Progenitor cell of endocrine pancreas (in vitro differentiated cells): ENCODE measurements at regions not wholly inside any gene's neighbourhood (a gene's known extent, or its start where the extent isn't known, plus 50 kb on each side); places are given as distances from the start of the nearest gene placed in this dataset.

ENCODE experiments used
- DNase-seq: peaks from one replicate; pipeline ENCODE4 v3.0.0; 2021; ENCODE audit warnings: low spot score; ENCODE audit not compliant: unreplicated experiment
- H3K27ac Mint-ChIP-seq: 2 replicates; pipeline ENCODE4 v1.8.0; 2021; ENCODE audit warnings: mild to moderate bottlenecking, moderate library complexity, mixed read lengths
- H3K27me3 Mint-ChIP-seq: 2 replicates; pipeline ENCODE4 v1.8.0; 2021; ENCODE audit warnings: mixed read lengths
- H3K36me3 Mint-ChIP-seq: 2 replicates; pipeline ENCODE4 v1.8.0; 2022; ENCODE audit warnings: mixed read lengths; ENCODE audit not compliant: insufficient read depth
- H3K4me1 Mint-ChIP-seq: 2 replicates; pipeline ENCODE4 v1.8.0; 2021; ENCODE audit warnings: low read depth, mixed read lengths
- H3K4me3 Mint-ChIP-seq: 2 replicates; pipeline ENCODE4 v1.8.0; 2021; ENCODE audit warnings: low read depth, mild to moderate bottlenecking, moderate library complexity, mixed read lengths
- H3K9me3 Mint-ChIP-seq: 2 replicates; pipeline ENCODE4 v1.8.0; 2021; ENCODE audit warnings: low read depth, mixed read lengths
- CTCF ChIP-seq: fragments of 200-600 bp; sonication (generic); IDR thresholded peaks from one replicate; pipeline ENCODE4 v1.5.0; 2021; ENCODE audit warnings: antibody characterized with exemption, mild to moderate bottlenecking; ENCODE audit not compliant: unreplicated experiment

GRCh38 chr5:53178830-53179229 lies 69.3 kb upstream of the MOCS2 start:
- no peaks in the 10 kb centered on the region for H3K36me3 Mint-ChIP-seq
- no peak for TF ChIP-seq CTCF
- DNase-seq: no peak
- H3K27me3 Mint-ChIP-seq: no peaks in the 10 kb centered on the region
- peaks cover 7% of the 10 kb centered on the region for H3K9me3 Mint-ChIP-seq
- H3K4me3 Mint-ChIP-seq: no peak overlapping the region
- no peaks in the 10 kb centered on the region for H3K4me1 Mint-ChIP-seq
- H3K27ac Mint-ChIP-seq: no peak overlapping the region

- TF ChIP-seq CTCF: no peak
- DNase-seq: no peak
- Mint-ChIP-seq H3K27me3 (no peaks in the 10 kb centered on the region), H3K9me3 (peaks cover 7% of the 10 kb centered on the region), H3K4me3 (no peak overlapping the region), H3K36me3 (no peaks in the 10 kb centered on the region), H3K27ac (no peak overlapping the region), H3K4me1 (peaks cover 2% of the 10 kb centered on the region)
Observed at GRCh38 chr5:53179691-53180090, 70.1 kb upstream of the MOCS2 start.

DNA sequence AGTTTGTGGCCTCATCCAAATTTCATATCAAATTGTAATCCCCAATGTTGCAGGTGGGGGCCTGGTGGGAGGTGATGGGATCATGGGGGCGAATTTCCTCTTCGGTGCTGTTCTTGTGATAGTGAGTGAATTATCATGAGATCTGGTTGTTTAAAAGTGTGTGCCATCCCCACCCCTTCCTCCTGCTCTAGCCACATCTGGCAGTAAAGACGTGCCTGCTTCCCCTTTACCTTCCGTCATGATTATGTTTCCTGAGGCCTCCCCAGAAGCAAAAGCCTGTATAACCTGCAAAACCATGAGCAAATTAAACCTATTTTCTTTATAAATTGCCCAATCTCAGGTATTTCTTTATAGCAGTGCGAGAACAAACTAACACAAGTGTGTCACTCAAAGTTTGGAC lies 71.0 kb upstream of the MOCS2 start:
- Mint-ChIP-seq H3K36me3 (no peaks in the 10 kb centered on the region), H3K27me3 (no peaks in the 10 kb centered on the region), H3K27ac (no peak overlapping the region), H3K4me1 (peaks cover 2% of the 10 kb centered on the region), H3K9me3 (peaks cover 1% of the 10 kb centered on the region), H3K4me3 (no peak overlapping the region)
- no peak for DNase-seq
- no peak for TF ChIP-seq CTCF

GRCh38 chr5:53180991-53181390 lies 71.4 kb upstream of the MOCS2 start:
- Mint-ChIP-seq H3K4me1 (peaks cover 2% of the 10 kb centered on the region), H3K9me3 (no peaks in the 10 kb centered on the region), H3K4me3 (no peak overlapping the region), H3K27ac (no peak overlapping the region), H3K27me3 (no peaks in the 10 kb centered on the region), H3K36me3 (no peaks in the 10 kb centered on the region)
- DNase-seq: no peak
- no peak for TF ChIP-seq CTCF

DNA sequence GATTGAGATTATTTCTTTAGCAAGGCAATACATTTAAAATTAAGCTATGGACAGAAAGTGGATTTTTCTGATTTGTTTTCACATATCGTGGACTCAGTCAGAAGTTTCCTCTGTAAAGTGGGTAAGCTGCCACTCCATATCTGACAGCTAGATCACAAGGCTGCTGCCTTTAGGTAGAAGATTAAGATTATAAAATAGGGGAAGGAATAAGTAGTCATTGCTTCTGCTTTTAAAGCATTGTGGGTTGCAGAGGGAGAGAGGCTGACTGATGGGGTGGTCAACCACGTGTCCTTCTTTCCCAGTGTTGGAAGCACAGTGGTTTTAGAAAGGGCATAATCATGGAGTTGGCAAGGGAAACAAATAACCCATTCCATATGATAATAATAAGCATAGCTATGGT lies 74.3 kb upstream of the MOCS2 start:
- peaks cover 1% of the 10 kb centered on the region for H3K36me3 Mint-ChIP-seq
- TF ChIP-seq CTCF: no peak
- no peak overlapping the region for H3K27ac Mint-ChIP-seq
- H3K4me3 Mint-ChIP-seq: no peak overlapping the region
- no peak for DNase-seq
- peaks cover 2% of the 10 kb centered on the region for H3K4me1 Mint-ChIP-seq
- peaks cover 11% of the 10 kb centered on the region for H3K9me3 Mint-ChIP-seq
- no peaks in the 10 kb centered on the region for H3K27me3 Mint-ChIP-seq
